GM19452 (cell line): ENCODE measurements at regions not wholly inside any gene's neighbourhood (a gene's known extent, or its start where the extent isn't known, plus 50 kb on each side); places are given as distances from the start of the nearest gene placed in this dataset.

ENCODE experiments used
- ATAC-seq: cut with Tn5 transposase; IDR thresholded peaks from one replicate; pipeline ENCODE4 v1.9.1; 2021; ENCODE audit not compliant: unreplicated experiment

GRCh38 chr2:103469800-103470199 is 708.0 kb downstream of the TMEM182 start:
- no peak for ATAC-seq

- ATAC-seq, result no peak
Observed at GRCh38 chr2:103484906-103485305, 723.1 kb downstream of the TMEM182 start.

GRCh38 chr2:103496850-103497249 is 735.0 kb downstream of the TMEM182 start:
- ATAC-seq, result no peak

- no peak for ATAC-seq
Observed at GRCh38 chr2:103506812-103507211, 745.0 kb downstream of the TMEM182 start.

- ATAC-seq, result no peak
Observed at GRCh38 chr2:103512442-103512841, 750.6 kb downstream of the TMEM182 start.

GRCh38 chr2:103520547-103520946 is 758.7 kb downstream of the TMEM182 start:
- no peak for ATAC-seq

GRCh38 chr2:103525756-103526155 is 763.9 kb downstream of the TMEM182 start:
- ATAC-seq, result no peak

GRCh38 chr2:103526757-103527156 is 764.9 kb downstream of the TMEM182 start:
- no peak for ATAC-seq

- ATAC-seq, result no peak
Observed at GRCh38 chr2:103527278-103527677, 765.4 kb downstream of the TMEM182 start.

GRCh38 chr2:103529798-103530502 is 768.1 kb downstream of the TMEM182 start:
- ATAC-seq, result no peak

GRCh38 chr2:103552775-103553174 is 790.9 kb downstream of the TMEM182 start:
- ATAC-seq, result no peak

- no peak for ATAC-seq
Observed at GRCh38 chr2:103594823-103595222, 833.0 kb downstream of the TMEM182 start.

- ATAC-seq, result no peak
Observed at GRCh38 chr2:103605071-103605780, 843.4 kb downstream of the TMEM182 start.

- no peak for ATAC-seq
Observed at GRCh38 chr2:103615611-103616105, 853.8 kb downstream of the TMEM182 start.

- ATAC-seq, result no peak
Observed at GRCh38 chr2:103616891-103617290, 855.1 kb downstream of the TMEM182 start.

GRCh38 chr2:103618112-103618511 is 856.3 kb downstream of the TMEM182 start:
- ATAC-seq, result no peak

GRCh38 chr2:103627301-103627700 is 865.5 kb downstream of the TMEM182 start:
- ATAC-seq, result no peak

- no peak for ATAC-seq
Observed at GRCh38 chr2:103638978-103639377, 877.1 kb downstream of the TMEM182 start.

GRCh38 chr2:103656558-103656957 is 894.7 kb downstream of the TMEM182 start:
- ATAC-seq, result no peak

- ATAC-seq, result no peak
Observed at GRCh38 chr2:103660519-103660918, 898.7 kb downstream of the TMEM182 start.

- no peak for ATAC-seq
Observed at GRCh38 chr2:103660947-103661346, 899.1 kb downstream of the TMEM182 start.

- ATAC-seq, result no peak
Observed at GRCh38 chr2:103664690-103665089, 902.9 kb downstream of the TMEM182 start.
